AG09309 (cell line): ENCODE measurements at regions not wholly inside any gene's neighbourhood (a gene's known extent, or its start where the extent isn't known, plus 50 kb on each side); places are given as distances from the start of the nearest gene placed in this dataset.

Experiments
- DNase-seq: peaks from one replicate; pipeline ENCODE4 v3.0.0-alpha.2; 2010; ENCODE audit warnings: low read depth
- H3K4me3 ChIP-seq: 2 replicates; pipeline ENCODE4 v1.5.1; 2011; ENCODE audit warnings: mild to moderate bottlenecking, low read depth, low read length, moderate library complexity; ENCODE audit not compliant: control insufficient read depth
- TF ChIP-seq, protein P1 (sequence below): IDR thresholded peaks from 2 replicates; pipeline ENCODE4 v1.5.1; 2011; ENCODE audit warnings: mild to moderate bottlenecking, low read depth, low read length, inconsistent platforms; ENCODE audit not compliant: insufficient read depth, control insufficient read depth; ENCODE audit errors: missing control alignments

DNA sequence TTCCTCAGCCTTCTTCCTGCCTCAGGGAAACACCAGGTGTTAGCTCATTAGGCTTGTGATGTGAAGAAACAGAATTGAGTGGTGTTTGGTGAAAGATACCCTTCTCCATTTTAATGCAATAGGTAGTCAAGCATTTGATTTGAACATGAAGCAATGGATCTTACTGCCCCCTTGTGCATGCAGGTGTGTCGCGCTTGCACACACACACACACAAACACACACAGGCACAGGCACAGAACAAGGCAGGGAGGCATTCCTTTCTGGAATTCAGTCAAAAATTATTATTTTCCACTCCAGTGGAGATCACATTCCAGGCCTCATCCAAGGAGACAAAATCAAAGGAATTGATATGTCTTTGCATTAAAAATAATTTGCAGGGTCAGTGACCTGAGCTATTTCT lies 667.0 kb upstream of the MARCKS start:
- H3K4me3 ChIP-seq: no peak overlapping the region
- DNase-seq: no peak
- TF ChIP-seq, protein P1, sequence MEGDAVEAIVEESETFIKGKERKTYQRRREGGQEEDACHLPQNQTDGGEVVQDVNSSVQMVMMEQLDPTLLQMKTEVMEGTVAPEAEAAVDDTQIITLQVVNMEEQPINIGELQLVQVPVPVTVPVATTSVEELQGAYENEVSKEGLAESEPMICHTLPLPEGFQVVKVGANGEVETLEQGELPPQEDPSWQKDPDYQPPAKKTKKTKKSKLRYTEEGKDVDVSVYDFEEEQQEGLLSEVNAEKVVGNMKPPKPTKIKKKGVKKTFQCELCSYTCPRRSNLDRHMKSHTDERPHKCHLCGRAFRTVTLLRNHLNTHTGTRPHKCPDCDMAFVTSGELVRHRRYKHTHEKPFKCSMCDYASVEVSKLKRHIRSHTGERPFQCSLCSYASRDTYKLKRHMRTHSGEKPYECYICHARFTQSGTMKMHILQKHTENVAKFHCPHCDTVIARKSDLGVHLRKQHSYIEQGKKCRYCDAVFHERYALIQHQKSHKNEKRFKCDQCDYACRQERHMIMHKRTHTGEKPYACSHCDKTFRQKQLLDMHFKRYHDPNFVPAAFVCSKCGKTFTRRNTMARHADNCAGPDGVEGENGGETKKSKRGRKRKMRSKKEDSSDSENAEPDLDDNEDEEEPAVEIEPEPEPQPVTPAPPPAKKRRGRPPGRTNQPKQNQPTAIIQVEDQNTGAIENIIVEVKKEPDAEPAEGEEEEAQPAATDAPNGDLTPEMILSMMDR: no peak

DNA sequence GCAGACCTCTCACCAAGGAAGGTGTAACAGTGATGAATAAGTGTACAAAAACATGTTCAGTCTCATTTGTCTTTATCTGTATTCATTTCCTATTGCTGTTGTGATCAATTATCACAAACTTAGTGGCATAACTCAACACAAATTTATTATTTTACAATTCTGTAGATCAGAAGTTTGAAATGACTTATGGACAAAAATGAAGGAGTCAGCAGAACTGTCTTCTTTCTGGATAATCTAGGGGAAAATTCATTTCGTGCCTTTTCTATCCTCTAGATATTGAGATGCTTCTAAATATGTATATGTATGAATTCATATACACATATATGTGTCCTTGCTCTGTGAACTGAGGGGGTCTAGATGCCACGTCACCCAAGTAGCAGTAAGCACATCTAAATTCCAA lies 663.1 kb upstream of the MARCKS start:
- H3K4me3 ChIP-seq: no peak overlapping the region
- TF ChIP-seq, protein P1: no peak
- no peak for DNase-seq

DNA sequence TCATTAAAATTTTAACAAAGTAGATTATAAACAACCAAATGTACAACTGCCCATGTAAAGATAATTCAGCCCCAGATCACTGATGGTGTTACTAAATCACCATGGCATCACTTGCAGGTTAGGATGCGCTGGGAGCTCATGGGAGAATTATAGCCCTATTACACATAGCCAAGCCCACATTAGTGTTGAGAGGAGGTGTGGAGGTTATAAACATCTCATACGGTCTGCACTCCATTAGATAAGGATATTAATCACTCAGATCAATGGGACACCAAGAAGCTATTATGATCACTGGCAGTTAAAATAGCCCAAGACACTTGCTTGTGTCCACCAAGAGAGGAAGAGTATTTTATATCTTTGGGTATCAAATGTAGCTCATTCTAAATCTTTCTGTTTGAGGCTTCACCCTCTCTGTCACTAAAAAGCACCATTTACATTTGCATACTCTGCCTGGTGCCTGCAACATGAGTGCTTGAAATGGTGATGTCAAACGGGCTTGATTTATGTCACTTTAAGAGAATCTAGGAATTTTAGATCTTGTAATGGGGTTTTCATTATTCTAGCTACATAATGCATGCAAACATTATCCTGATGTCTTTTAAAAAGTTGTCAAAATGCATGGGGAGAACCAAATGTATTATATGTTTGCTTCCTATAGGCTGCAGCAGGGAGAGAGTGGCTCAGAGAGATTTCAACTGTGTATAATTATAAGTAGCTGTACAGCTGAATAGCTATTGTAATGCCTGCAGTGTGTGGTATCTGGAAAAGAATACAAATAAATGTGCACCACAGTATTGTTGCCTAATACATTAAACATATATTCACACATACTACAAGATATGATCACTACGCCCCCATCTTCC lies 654.1 kb upstream of the MARCKS start:
- no peak overlapping the region for H3K4me3 ChIP-seq
- TF ChIP-seq, protein P1: no peak
- no peak for DNase-seq

DNA sequence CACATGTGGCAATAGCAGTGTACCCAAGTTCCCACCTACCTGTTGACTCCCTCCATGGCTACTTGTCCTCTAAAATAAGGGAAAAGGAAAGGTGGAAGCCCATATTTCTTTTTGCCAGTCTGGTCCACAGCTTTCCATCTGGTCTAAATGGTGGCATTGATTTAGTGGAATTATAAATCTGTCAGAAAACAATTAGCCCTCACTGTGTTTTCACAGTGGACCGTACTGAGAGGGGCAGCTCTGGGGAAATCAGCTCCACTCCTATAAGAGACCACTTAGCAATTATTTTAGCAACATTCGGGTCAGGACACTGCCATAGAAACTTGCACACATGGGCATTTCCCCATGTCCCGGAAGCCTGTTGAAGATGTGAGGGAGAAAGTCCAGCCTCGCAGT lies 653.4 kb upstream of the MARCKS start:
- H3K4me3 ChIP-seq: no peak overlapping the region
- DNase-seq: no peak
- TF ChIP-seq, protein P1: no peak

DNA sequence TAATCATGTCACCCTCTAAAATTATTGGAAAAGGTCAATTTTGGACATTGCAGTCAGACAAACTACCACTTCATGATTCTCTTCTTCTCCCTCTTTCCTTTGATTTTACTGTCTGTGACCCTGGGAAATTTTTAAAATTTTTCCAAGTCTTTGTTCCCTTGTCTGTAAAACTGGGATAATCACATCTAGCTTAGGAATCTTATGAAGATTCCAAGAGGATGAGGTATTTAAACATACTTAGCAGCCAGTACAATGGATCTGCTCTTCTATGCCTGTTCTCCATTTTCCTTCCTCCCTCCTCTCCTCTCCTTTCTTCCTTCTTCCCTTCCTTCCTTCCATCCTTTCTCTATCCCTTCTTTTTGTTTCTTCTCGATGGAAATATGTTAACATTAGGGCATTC lies 651.6 kb upstream of the MARCKS start:
- no peak overlapping the region for H3K4me3 ChIP-seq

DNA sequence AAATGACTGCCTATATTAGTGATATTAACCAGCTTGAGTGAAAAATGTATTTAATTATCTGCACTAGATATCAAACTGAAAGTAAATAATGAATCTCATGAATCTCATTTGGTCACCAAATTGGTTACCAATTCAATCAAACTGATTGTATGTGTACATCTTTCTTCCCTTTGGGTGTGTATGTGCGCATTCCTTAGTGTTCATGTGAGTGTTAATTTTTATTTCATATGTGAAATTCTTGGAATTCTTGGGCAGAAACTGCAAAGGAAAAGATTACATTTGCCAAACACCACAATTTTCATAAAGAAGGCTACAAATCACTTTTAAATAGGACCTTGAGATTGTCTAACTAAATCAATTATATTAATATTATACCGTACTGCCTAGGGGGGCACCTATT lies 648.4 kb upstream of the MARCKS start:
- H3K4me3 ChIP-seq: no peak overlapping the region
- TF ChIP-seq, protein P1: no peak
- DNase-seq: no peak

More for the DNA sequence above, 651.6 kb upstream of the MARCKS start:
- DNase-seq: no peak
- TF ChIP-seq, protein P1: no peak
